IPS-NIHi7 (cell line): ENCODE measurements at regions not wholly inside any gene's neighbourhood (a gene's known extent, or its start where the extent isn't known, plus 50 kb on each side); places are given as distances from the start of the nearest gene placed in this dataset.

Experiments
- DNase-seq: peaks from one replicate; pipeline ENCODE4 v3.0.0; 2012; ENCODE audit warnings: mixed read lengths; ENCODE audit errors: extremely low spot score

DNA sequence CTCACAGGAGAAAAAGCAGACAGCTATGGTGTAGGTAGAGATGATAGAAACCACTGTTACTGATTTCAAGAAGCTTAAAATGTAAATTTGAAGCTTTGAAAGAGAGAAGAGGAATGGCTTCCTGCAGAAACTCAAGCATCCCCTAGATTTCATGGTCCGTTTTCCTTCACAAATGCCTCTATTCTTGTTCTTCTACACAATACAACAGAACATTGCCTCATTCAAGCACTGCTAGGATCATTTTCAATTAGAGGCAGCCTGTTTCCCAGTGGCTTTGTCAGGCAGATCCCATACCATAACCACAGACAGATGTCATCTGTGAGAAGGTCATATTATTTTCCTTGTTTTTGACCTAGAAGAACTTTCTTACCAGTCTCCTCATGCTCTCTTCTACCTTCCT, 77.9 kb upstream of the SPRED1 start:
- DNase-seq = no peak

DNA sequence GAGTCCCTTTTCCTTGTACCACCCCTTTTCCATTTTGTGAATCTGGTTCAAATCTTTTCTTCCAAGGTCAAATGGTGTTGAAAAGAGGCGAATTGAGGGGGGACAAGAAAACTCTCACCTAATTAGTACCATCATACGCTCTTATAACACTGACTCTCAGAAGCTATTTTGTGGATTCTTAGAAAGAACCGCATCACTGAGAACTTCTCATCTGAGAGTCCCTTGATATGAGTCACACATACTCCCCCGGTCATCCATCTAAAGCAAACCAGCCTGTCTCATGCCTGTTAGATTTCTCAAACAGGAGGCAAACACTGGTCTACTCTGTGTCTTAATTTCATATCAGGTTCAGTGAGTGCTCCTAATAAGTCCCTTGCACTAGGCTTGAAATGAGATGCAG, 76.5 kb upstream of the SPRED1 start:
- no peak for DNase-seq

DNA sequence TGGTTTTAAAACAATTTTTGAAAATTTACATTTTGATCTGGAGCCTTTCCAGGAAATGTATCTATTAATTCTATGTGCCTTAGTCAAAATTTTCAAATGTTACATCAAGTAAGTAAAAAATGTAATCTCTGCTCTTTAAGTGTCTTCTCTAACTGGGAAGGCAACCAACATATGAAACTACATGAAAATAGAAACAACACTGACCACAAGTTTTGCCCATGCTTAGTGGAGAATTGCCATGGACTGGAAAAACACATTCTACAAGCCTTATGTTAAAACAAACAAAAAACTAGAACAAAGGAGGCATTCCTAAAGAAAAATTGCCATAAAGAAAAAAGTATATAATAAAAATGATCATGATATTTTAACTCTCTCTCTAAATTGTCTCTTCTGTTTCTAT, 75.9 kb upstream of the SPRED1 start:
- no peak for DNase-seq

- DNase-seq = no peak
Measured at GRCh38 chr15:38182900-38183299, 69.7 kb upstream of the SPRED1 start.

DNA sequence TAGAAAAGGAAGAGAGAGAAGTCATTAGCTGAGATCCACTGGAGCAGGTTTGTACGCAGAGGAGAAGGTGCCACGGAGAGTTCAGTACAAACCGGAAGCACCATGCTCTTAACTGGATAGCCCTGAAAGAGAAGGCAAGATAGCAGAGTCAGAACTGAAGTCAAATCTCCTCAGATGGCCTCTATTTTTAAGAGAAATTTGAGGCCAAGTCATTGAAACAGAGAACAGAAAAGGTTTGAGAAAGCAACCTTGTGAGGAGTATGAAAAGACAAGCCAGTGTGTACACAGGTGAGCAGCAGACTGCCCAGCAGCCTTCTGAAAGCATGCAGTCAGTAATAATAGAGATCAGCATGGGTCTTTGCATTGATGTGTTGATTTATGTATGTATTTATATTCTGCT, 66.1 kb upstream of the SPRED1 start:
- DNase-seq = no peak

DNA sequence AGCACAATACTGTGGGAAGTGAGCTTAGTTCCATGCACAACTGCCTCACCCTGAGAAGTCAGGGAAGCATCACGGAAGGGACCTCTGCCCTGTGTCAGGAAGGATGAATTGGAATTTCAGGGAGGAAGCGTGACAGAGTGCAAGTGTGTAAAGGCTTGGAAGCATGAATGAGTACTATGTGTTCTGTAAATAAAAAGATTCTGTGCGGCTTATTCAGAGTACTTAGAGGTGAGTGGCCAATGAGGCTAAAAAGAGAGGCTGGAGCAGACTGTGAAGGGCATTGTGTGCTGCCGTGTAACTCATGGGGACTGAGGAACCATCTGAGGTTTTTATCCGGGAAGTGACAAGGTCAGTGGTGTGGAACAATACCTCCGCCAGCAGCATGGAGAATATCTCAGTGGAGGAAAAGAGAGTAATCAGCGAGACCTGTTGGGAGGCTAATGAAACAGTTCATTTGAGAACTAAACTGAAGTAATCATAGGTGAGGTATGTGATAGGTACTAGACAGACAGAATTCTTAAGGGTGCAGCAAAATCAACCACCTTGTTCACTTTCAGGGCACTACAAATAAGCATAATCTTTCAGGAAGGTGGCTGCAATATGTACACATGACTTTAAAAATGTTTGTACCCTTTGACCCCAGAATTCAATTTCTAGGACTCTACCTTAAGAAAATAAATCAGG, 64.9 kb upstream of the SPRED1 start:
- DNase-seq = no peak

GRCh38 chr15:38189671-38190295, 62.9 kb upstream of the SPRED1 start:
- no peak for DNase-seq

GRCh38 chr15:38190501-38190900, 62.1 kb upstream of the SPRED1 start:
- DNase-seq = no peak

DNA sequence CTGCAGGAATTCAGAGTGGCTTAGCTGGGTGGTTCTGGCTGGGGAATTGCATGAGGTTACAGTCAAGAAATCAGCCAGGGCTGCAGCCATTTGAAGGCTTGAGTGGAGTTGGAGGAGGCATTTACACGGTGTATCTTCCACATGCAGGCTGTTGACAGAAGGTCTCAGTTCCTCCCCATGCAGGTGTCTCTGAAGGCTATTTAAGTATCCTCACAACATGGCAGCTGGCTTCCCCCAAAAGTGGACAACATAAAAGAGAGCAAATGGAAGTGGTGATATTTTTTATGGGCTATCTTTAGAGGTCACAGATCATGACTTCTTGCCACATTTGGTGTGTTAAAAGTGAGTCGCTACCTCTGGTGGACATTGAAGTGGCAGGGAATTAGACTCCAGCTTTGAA, 60.1 kb upstream of the SPRED1 start:
- no peak for DNase-seq

GRCh38 chr15:38193496-38193895, 59.1 kb upstream of the SPRED1 start:
- DNase-seq = no peak

DNA sequence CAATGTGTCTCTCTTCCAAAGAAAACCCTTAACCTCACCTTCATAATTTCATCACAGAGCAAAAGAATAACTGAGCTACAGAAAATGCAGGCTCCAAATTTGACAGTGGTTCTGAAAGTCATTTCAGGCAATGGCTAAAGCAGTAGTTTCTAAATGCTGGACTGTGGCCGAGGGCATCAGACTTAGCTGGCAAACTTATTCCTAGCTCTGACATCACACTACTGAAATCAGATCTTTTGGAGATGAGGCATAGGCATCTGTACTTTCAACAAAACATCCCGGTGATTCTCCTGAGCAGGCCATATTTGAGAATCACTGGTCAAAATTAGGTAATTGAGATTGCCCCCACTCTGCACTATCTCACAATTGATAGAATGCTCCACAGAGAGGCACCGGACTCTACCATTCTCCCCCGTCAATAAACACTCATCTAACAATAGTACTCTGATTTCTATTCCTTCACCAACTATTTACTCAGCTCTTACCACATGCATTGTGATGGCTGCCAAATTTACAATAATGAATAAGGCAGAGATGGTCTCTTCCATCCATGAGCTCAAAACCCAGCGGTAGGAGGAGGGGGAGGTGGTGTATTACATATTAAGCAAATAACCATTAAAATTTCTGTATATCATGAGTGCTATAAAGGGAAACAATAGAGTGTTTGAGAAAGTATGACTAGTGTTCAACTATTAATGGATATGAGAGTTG, 57.3 kb upstream of the SPRED1 start:
- no peak for DNase-seq

GRCh38 chr15:38196076-38196475, 56.6 kb upstream of the SPRED1 start:
- no peak for DNase-seq

DNA sequence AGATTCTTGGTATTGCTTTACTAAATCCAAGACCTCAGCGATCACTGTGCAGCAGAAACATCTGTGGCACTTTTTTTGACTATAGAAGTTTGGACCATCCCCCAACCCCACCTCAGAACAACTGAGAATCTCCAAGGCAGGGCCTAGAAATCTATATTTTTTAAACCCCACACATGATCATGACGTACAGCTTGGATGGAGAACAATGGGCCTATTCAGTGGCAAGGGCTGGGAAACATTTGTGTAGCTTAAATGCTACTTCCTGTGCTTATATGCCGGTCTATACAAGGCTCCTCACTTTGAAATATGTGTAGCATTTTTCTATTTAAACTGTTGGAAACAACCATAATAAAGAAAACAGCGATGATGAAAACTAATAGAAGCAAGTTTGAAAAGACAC, 55.1 kb upstream of the SPRED1 start:
- no peak for DNase-seq

GRCh38 chr15:38201714-38202113, 50.9 kb upstream of the SPRED1 start:
- no peak for DNase-seq

- DNase-seq = no peak
Measured at GRCh38 chr15:38202361-38202760, 50.3 kb upstream of the SPRED1 start.
